PC-9 (cell line): ENCODE measurements at regions not wholly inside any gene's neighbourhood (a gene's known extent, or its start where the extent isn't known, plus 50 kb on each side); places are given as distances from the start of the nearest gene placed in this dataset.

Experiments used
- BruUV-seq: library from RNA; stranded (reverse); fragments of 400-500 nt; replicated peaks from 2 replicates; lab custom pipeline; 2021; lab: Mats Ljungman, UMichigan
- CTCF ChIA-PET: fragments of 300-600 bp; sonication (Branson Sonifier 250); formaldehyde crosslinking; loops from one replicate; lab custom pipeline; 2022; ENCODE audit warnings: antibody characterized with exemption; lab: Charles Lee
- POLR2A ChIA-PET: fragments of 300-600 bp; sonication (Branson Sonifier 250); formaldehyde crosslinking; loops from one replicate; lab custom pipeline; 2022; ENCODE audit warnings: antibody characterized with exemption; ENCODE audit not compliant: unreplicated experiment; lab: Charles Lee
- DNase-seq, 2 experiments: peaks; one replicate each; pipeline versions ENCODE4 v3.0.0 to v3.0.0-alpha.2; 2015 to 2022; ENCODE audit warnings: mixed read lengths in 1 of 2
- H2AFZ ChIP-seq: fragments of 200-600 bp; sonication (generic); 2 replicates; pipeline ENCODE4 v1.8.1; 2017; ENCODE audit warnings: antibody characterized with exemption
- H3F3A ChIP-seq: fragments of 200-600 bp; sonication (generic); 2 replicates; pipeline ENCODE4 v1.8.1; 2017; ENCODE audit warnings: antibody characterized with exemption, mild to moderate bottlenecking, low read depth; ENCODE audit not compliant: insufficient read depth
- H3K27ac ChIP-seq: fragments of 200-600 bp; sonication (generic); 2 replicates; pipeline ENCODE4 v1.6.1; 2016; ENCODE audit warnings: mixed run types
- H3K27me3 ChIP-seq: fragments of 200-600 bp; sonication (generic); 2 replicates; pipeline ENCODE4 v1.6.1; 2016; ENCODE audit warnings: low read depth, mixed run types; ENCODE audit not compliant: insufficient read depth
- H3K36me3 ChIP-seq: fragments of 200-600 bp; sonication (generic); 2 replicates; pipeline ENCODE4 v1.6.1; 2016; ENCODE audit warnings: low read depth, mixed run types
- H3K4me1 ChIP-seq: fragments of 200-600 bp; sonication (generic); replicated peaks from 2 replicates; pipeline ENCODE4 v1.6.1; 2016; ENCODE audit warnings: mixed run types; ENCODE audit not compliant: insufficient read depth
- H3K4me2 ChIP-seq: fragments of 200-600 bp; sonication (generic); 2 replicates; pipeline ENCODE4 v1.6.1; 2017; ENCODE audit warnings: mixed run types
- H3K4me3 ChIP-seq: fragments of 200-600 bp; sonication (generic); 2 replicates; pipeline ENCODE4 v1.6.1; 2016; ENCODE audit warnings: mixed run types
- H3K79me2 ChIP-seq: fragments of 200-600 bp; sonication (generic); 2 replicates; pipeline ENCODE4 v1.6.1; 2017; ENCODE audit warnings: low read depth, mixed run types
- H3K9me2 ChIP-seq: fragments of 200-600 bp; sonication (generic); 2 replicates; pipeline ENCODE4 v1.8.1; 2017; ENCODE audit warnings: mild to moderate bottlenecking; ENCODE audit not compliant: insufficient read depth
- H3K9me3 ChIP-seq: fragments of 200-600 bp; sonication (generic); 2 replicates; pipeline ENCODE4 v1.8.1; 2016; ENCODE audit warnings: low read depth; ENCODE audit not compliant: insufficient read depth
- H4K20me1 ChIP-seq: fragments of 200-600 bp; sonication (generic); 2 replicates; pipeline ENCODE4 v1.8.1; 2017; ENCODE audit not compliant: insufficient read depth
- EZH2 ChIP-seq: fragments of 200-600 bp; sonication (generic); IDR thresholded peaks from 2 replicates; pipeline ENCODE4 v1.8.0; 2017; ENCODE audit warnings: antibody characterized with exemption, low read depth
- intact Hi-C: fragments of 100-400 bp; cut with micrococcal nuclease; formaldehyde crosslinking; loops from one replicate; pipeline ENCODE4 v1.10.0; 2022; ENCODE audit not compliant: unreplicated experiment
- TF ChIP-seq, protein P1 (sequence below): fragments of 200-600 bp; sonication (generic); conservative IDR thresholded peaks from 2 replicates; pipeline ENCODE4 v1.6.1; 2017; ENCODE audit warnings: mixed run types, antibody characterized with exemption, mild to moderate bottlenecking, moderate library complexity

DNA sequence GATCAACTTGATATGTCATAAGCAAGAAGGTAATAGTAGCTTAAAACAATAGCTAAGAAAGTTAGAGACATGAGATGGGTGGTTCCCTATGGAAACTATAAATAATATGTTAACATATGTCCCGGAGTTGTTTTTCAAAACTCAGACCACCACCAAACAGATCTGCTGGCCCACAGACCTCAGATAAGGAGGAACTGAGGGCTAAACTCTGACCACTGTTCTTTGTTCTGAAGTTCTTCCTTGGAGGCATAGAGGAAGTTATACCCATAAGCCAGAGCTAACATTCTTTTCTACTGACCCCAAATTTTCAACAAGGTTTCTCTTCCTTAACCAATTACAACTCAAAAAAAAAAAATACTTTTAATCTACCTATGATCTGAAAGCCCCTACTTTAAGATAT is 156.1 kb upstream of the FSCB start:
- POLR2A ChIA-PET: no interaction called here
- TF ChIP-seq, protein P1, sequence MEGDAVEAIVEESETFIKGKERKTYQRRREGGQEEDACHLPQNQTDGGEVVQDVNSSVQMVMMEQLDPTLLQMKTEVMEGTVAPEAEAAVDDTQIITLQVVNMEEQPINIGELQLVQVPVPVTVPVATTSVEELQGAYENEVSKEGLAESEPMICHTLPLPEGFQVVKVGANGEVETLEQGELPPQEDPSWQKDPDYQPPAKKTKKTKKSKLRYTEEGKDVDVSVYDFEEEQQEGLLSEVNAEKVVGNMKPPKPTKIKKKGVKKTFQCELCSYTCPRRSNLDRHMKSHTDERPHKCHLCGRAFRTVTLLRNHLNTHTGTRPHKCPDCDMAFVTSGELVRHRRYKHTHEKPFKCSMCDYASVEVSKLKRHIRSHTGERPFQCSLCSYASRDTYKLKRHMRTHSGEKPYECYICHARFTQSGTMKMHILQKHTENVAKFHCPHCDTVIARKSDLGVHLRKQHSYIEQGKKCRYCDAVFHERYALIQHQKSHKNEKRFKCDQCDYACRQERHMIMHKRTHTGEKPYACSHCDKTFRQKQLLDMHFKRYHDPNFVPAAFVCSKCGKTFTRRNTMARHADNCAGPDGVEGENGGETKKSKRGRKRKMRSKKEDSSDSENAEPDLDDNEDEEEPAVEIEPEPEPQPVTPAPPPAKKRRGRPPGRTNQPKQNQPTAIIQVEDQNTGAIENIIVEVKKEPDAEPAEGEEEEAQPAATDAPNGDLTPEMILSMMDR: no peak
- no peak for TF ChIP-seq EZH2
- DNase-seq: no peak
- no peak overlapping the region for H3K4me2 ChIP-seq
- no peak overlapping the region for H3K4me3 ChIP-seq
- no TSS peak for BruUV-seq
- H3K9me2 ChIP-seq: no peaks in the 10 kb centered on the region
- no peaks in the 10 kb centered on the region for H3K36me3 ChIP-seq
- no peaks in the 10 kb centered on the region for H3F3A ChIP-seq
- H3K27ac ChIP-seq: no peak overlapping the region
- CTCF ChIA-PET: no interaction called here
- H3K27me3 ChIP-seq: no peaks in the 10 kb centered on the region
- H3K79me2 ChIP-seq: no peaks in the 10 kb centered on the region
- H3K4me1 ChIP-seq: no peaks in the 10 kb centered on the region
- H4K20me1 ChIP-seq: no peaks in the 10 kb centered on the region
- H3K9me3 ChIP-seq: no peaks in the 10 kb centered on the region
- intact Hi-C loops: loop anchor here (5.0 kb wide), 1 partner anchor 139 kb away; no protein-coding TSS in a partner anchor
- H2AFZ ChIP-seq: no peak overlapping the region

DNA sequence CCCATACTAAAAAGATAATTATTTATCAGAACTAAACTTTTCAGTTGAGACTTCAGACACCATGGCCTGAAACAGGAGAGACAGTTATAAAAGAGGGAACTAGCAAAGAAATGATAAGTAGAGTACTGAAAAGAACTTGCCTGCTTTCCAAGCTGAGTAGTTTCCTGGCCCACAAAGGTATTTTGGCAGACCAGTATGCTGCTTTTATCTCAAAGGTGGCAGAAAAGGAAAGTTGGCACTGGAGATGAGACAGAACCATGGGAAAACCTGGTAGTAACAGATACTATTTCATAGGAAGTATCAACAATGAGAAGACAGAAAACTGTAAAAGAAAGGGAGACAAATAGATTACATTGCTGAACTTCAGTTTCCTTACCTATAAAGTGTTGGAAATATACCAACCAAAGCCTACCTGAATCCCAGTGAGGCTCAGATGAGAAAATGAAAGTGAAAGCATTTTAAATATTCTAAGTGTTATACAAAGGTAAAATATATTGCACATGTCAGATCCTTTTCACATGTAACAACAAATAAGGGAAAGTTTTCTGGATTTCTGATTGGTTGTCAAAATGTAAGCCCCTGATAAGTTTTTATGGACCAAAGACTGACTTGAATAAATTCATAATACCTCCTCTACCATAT is 155.3 kb upstream of the FSCB start:
- Histone ChIP-seq H3K4me1 (no peaks in the 10 kb centered on the region), H3K4me3 (no peak overlapping the region), H3K27ac (no peak overlapping the region), H3F3A (no peaks in the 10 kb centered on the region), H3K9me2 (no peaks in the 10 kb centered on the region), H3K9me3 (no peaks in the 10 kb centered on the region), H3K4me2 (peak overlapping the region; percentile 35; the same call in 1 of the 2 replicates), H3K36me3 (no peaks in the 10 kb centered on the region), H2AFZ (no peak overlapping the region; the same call in 1 of the 2 replicates), H3K79me2 (no peaks in the 10 kb centered on the region), H4K20me1 (no peaks in the 10 kb centered on the region), H3K27me3 (no peaks in the 10 kb centered on the region)
- BruUV-seq: no TSS peak
- TF ChIP-seq, protein P1: no peak
- no peak for DNase-seq
- CTCF ChIA-PET: no interaction called here
- POLR2A ChIA-PET: no interaction called here
- intact Hi-C loops: loop anchor here (5.0 kb wide), 1 partner anchor 140 kb away; no protein-coding TSS in a partner anchor

DNA sequence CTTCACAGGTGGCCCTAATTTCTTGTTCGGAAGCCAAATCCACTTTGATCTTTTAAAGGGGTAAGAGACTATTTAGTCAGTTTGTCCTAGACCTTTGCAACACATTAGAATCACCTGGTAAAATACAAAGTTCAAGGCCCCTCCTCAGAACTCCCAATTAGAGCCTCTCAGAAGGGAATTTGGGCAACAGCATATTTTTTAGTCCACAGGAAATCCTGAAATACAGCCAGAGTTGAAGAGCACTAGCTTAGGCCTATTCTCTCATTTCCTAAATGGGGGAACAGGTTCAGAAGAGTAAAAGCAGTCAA is 151.3 kb upstream of the FSCB start:
- no peak overlapping the region for H3K4me2 ChIP-seq
- TF ChIP-seq EZH2: no peak
- TF ChIP-seq, protein P1: no peak
- H3K27me3 ChIP-seq: no peaks in the 10 kb centered on the region
- no peak for DNase-seq
- H4K20me1 ChIP-seq: no peaks in the 10 kb centered on the region
- no peaks in the 10 kb centered on the region; the same call in 1 of the 2 replicates for H3K9me2 ChIP-seq
- H3K4me1 ChIP-seq: no peaks in the 10 kb centered on the region
- no peak overlapping the region for H3K27ac ChIP-seq
- intact Hi-C loops: no loop called here
- ChIA-PET CTCF (no interaction called here), POLR2A (no interaction called here)
- no peak overlapping the region for H2AFZ ChIP-seq
- BruUV-seq: no TSS peak
- H3F3A ChIP-seq: no peaks in the 10 kb centered on the region
- H3K4me3 ChIP-seq: no peak overlapping the region
- no peaks in the 10 kb centered on the region for H3K9me3 ChIP-seq
- no peaks in the 10 kb centered on the region for H3K36me3 ChIP-seq
- H3K79me2 ChIP-seq: no peaks in the 10 kb centered on the region
